Body of pancreas (tissue), 4 donors: ENCODE measurements at regions not wholly inside any gene's neighbourhood (a gene's known extent, or its start where the extent isn't known, plus 50 kb on each side); places are given as distances from the start of the nearest gene placed in this dataset.

Experiments
- ATAC-seq: fragments of 150-250 bp; one replicate; pipeline ENCODE4 v1.9.1; 2016
- DNase-seq, 4 donors: peaks; one replicate each; pipeline ENCODE4 v3.0.0-alpha.2; 2019
- H3K27ac ChIP-seq, 4 donors: fragments of 200-600 bp; sonication (generic); 1 replicate in 3 of 4; 2 replicates in 1 of 4; pipeline versions ENCODE4 v1.5.1 to v1.6.1; 2016 to 2019; ENCODE audit warnings: mild to moderate bottlenecking in 1 of 4, mixed read lengths in 1 of 4, moderate library complexity in 1 of 4
- H3K27me3 ChIP-seq, 2 donors: fragments of 200-600 bp; sonication (generic); one replicate each; pipeline ENCODE4 v1.6.0; 2016; ENCODE audit warnings: mild to moderate bottlenecking in 1 of 2
- H3K36me3 ChIP-seq, 2 donors: fragments of 200-600 bp; sonication (generic); replicated peaks in 1 of 2; 2 replicates each; pipeline ENCODE4 v1.5.1; 2016; ENCODE audit warnings: low read depth in 2 of 2; ENCODE audit not compliant: insufficient read depth in 1 of 2
- H3K4me1 ChIP-seq: fragments of 200-600 bp; sonication (generic); one replicate; pipeline ENCODE4 v1.6.0; 2016
- H3K4me3 ChIP-seq, 2 donors: fragments of 200-600 bp; sonication (generic); 1 replicate in 1 of 2; 2 replicates in 1 of 2; pipeline ENCODE4 v1.5.1; 2016 to 2019
- H3K9me3 ChIP-seq, 3 donors: fragments of 200-600 bp; sonication (generic); 1 replicate in 2 of 3; 2 replicates in 1 of 3; pipeline ENCODE4 v1.5.1; 2016
- CTCF ChIP-seq, 7 experiments: fragments of 450-650 bp in 4 of 7; fragments of 200-600 bp in 3 of 7; sonication (generic) in 3 of 7; IDR thresholded peaks; one replicate each; pipeline ENCODE4 v1.5.1; 2016 to 2019; ENCODE audit warnings: antibody characterized with exemption in 7 of 7
- POLR2A ChIP-seq, 3 donors: fragments of 450-650 bp; IDR thresholded peaks; one replicate each; pipeline ENCODE4 v1.6.1; 2016; ENCODE audit warnings: antibody characterized with exemption in 3 of 3, mild to moderate bottlenecking in 2 of 3
- WGBS, 2 donors: methylation state at CpG; one replicate each; pipeline ENCODE4 v1.1.5; 2017; 5-methylcytosine and 5-hydroxymethylcytosine counted together
- intact Hi-C: fragments of 100-400 bp; cut with DNase I; formaldehyde crosslinking; loops from one replicate; pipeline ENCODE4 v1.15.1; 2023

GRCh38 chr3:194812176-194812575 lies 126.5 kb downstream of the FAM43A start:
- TF ChIP-seq POLR2A (IDR thresholded peaks at IDR 0.05) (no peak), CTCF (IDR thresholded peaks at IDR 0.05) (no peak)
- intact Hi-C loops, result no loop called here
- H3K27ac ChIP-seq, result no peak overlapping the region

GRCh38 chr3:194814878-194815357 lies 129.2 kb downstream of the FAM43A start:
- H3K4me1 ChIP-seq, result no peaks in the 10 kb centered on the region
- 66 to 81% methylated on average over 5 of the region's 5 CpGs for WGBS, 2 donors
- no peaks in the 10 kb centered on the region for H3K9me3 ChIP-seq
- no peak overlapping the region for H3K4me3 ChIP-seq
- DNase-seq (no peak), ATAC-seq (no peak)
- intact Hi-C loops, result no loop called here
- H3K36me3 ChIP-seq, result no peaks in the 10 kb centered on the region
- no peak for TF ChIP-seq CTCF (IDR thresholded peaks at IDR 0.05)
- TF ChIP-seq POLR2A (IDR thresholded peaks at IDR 0.05), result no peak
- no peaks in the 10 kb centered on the region for H3K27me3 ChIP-seq
- no peak overlapping the region for H3K27ac ChIP-seq

More at GRCh38 chr3:194812176-194812575, 126.5 kb downstream of the FAM43A start:
- Histone ChIP-seq H3K9me3 (no peaks in the 10 kb centered on the region), H3K4me3 (no peak overlapping the region), H3K4me1 (no peaks in the 10 kb centered on the region), H3K36me3 (no peaks in the 10 kb centered on the region), H3K27me3 (no peaks in the 10 kb centered on the region)
- no peak for ATAC-seq
- 77 to 90% methylated on average over 9 to 10 of the region's 10 CpGs for WGBS, 2 donors
- DNase-seq, result no peak

- Histone ChIP-seq H3K27ac (no peak overlapping the region), H3K9me3 (no peaks in the 10 kb centered on the region), H3K4me1 (no peaks in the 10 kb centered on the region), H3K4me3 (no peak overlapping the region), H3K36me3 (no peaks in the 10 kb centered on the region), H3K27me3 (no peaks in the 10 kb centered on the region)
- ATAC-seq (no peak), DNase-seq (no peak)
- 76 to 77% methylated on average over 12 of the region's 12 CpGs for WGBS, 2 donors
- intact Hi-C loops, result no loop called here
- no peak for TF ChIP-seq POLR2A (IDR thresholded peaks at IDR 0.05)
- no peak for TF ChIP-seq CTCF (IDR thresholded peaks at IDR 0.05)
Measured at GRCh38 chr3:194816748-194817591, 131.3 kb downstream of the FAM43A start.

GRCh38 chr3:194817592-194817930 lies 131.9 kb downstream of the FAM43A start:
- 51 to 61% methylated on average over 4 of the region's 4 CpGs for WGBS, 2 donors
- H3K27me3 ChIP-seq, result no peaks in the 10 kb centered on the region
- TF ChIP-seq POLR2A (IDR thresholded peaks at IDR 0.05) (no peak), CTCF (IDR thresholded peaks at IDR 0.05) (no peak)
- no peaks in the 10 kb centered on the region for H3K9me3 ChIP-seq
- H3K27ac ChIP-seq, result no peak overlapping the region
- no peak for ATAC-seq
- intact Hi-C loops, result no loop called here
- no peaks in the 10 kb centered on the region for H3K36me3 ChIP-seq
- no peak overlapping the region for H3K4me3 ChIP-seq
- H3K4me1 ChIP-seq, result no peaks in the 10 kb centered on the region
- no peak for DNase-seq

GRCh38 chr3:194817936-194818335 lies 132.3 kb downstream of the FAM43A start:
- ATAC-seq (no peak), DNase-seq (no peak)
- Histone ChIP-seq H3K4me1 (no peaks in the 10 kb centered on the region), H3K27ac (no peak overlapping the region), H3K9me3 (no peaks in the 10 kb centered on the region), H3K36me3 (no peaks in the 10 kb centered on the region), H3K27me3 (no peaks in the 10 kb centered on the region), H3K4me3 (no peak overlapping the region)
- intact Hi-C loops, result no loop called here
- 31 to 34% methylated on average over 6 of the region's 6 CpGs for WGBS, 2 donors
- TF ChIP-seq CTCF (IDR thresholded peaks at IDR 0.05), result no peak
- TF ChIP-seq POLR2A (IDR thresholded peaks at IDR 0.05), result no peak
